B cell (primary cell): ENCODE measurements at regions not wholly inside any gene's neighbourhood (a gene's known extent, or its start where the extent isn't known, plus 50 kb on each side); places are given as distances from the start of the nearest gene placed in this dataset.
"Not testable (repeated sequence)": the region's sequence is repeated elsewhere in the genome, so short reads cannot be mapped to it uniquely, and the experiment has no call there.

Experiments
- ATAC-seq: fragments of 200-7000 bp; cut with Tn5 transposase; one replicate; pipeline ENCODE4 v1.10.0; 2021; ENCODE audit warnings: low read depth, mild to moderate bottlenecking, moderate number of reproducible peaks, moderate library complexity
- CTCF ChIA-PET: fragments of 350-600 bp; sonication (Branson Sonifier 250); formaldehyde crosslinking; loops from one replicate; lab custom pipeline; 2021; ENCODE audit warnings: antibody characterized with exemption, inconsistent platforms; lab: Charles Lee
- POLR2A ChIA-PET: fragments of 350-600 bp; sonication (Branson Sonifier 250); formaldehyde crosslinking; loops from one replicate; lab custom pipeline; 2021; ENCODE audit warnings: antibody characterized with exemption; lab: Charles Lee
- DNase-seq: peaks from one replicate; pipeline ENCODE4 v3.0.0; 2013
- H2AFZ ChIP-seq: 2 replicates; pipeline ENCODE4 v1.6.1; 2012; ENCODE audit warnings: mild to moderate bottlenecking, low read depth, low read length; ENCODE audit not compliant: insufficient read depth, poor library complexity, severe bottlenecking
- H3K27ac ChIP-seq, 2 donors: 1 replicate in 1 of 2; 2 replicates in 1 of 2; pipeline ENCODE4 v1.5.1; 2012 to 2013; ENCODE audit warnings: low read length in 2 of 2, mild to moderate bottlenecking in 2 of 2, moderate library complexity in 1 of 2
- H3K27me3 ChIP-seq, 4 experiments: fragments of 200-600 bp in 1 of 4; sonication (generic) in 1 of 4; replicated peaks in 1 of 4; 1 replicate in 2 of 4; 2 replicates in 2 of 4; pipeline versions ENCODE4 v1.6.1 to v1.7.0; 2013 to 2016; ENCODE audit warnings: low read length in 3 of 4, mild to moderate bottlenecking in 2 of 4, mixed read lengths in 1 of 4, moderate library complexity in 1 of 4; ENCODE audit not compliant: insufficient read depth in 4 of 4, control insufficient read depth in 3 of 4; ENCODE audit errors: control extremely low read depth in 1 of 4
- H3K36me3 ChIP-seq, 2 experiments: replicated peaks in 1 of 2; 1 replicate in 1 of 2; 2 replicates in 1 of 2; pipeline versions ENCODE4 v1.6.1 to v1.7.1; 2013; ENCODE audit warnings: low read length in 1 of 2; ENCODE audit not compliant: insufficient read depth in 2 of 2, control insufficient read depth in 1 of 2; ENCODE audit errors: control extremely low read depth in 1 of 2, extremely low read depth in 1 of 2
- H3K4me1 ChIP-seq, 2 donors: fragments of 200-600 bp in 1 of 2; sonication (generic) in 1 of 2; 1 replicate in 1 of 2; 2 replicates in 1 of 2; pipeline versions ENCODE4 v1.5.1 to v1.6.1; 2013 to 2017; ENCODE audit warnings: low read length in 2 of 2; ENCODE audit not compliant: control insufficient read depth in 2 of 2, insufficient read depth in 2 of 2
- H3K4me2 ChIP-seq: replicated peaks from 2 replicates; pipeline ENCODE3; 2012; ENCODE audit warnings: mild to moderate bottlenecking, low read depth, low read length; ENCODE audit not compliant: poor library complexity, severe bottlenecking
- H3K4me3 ChIP-seq, 5 experiments: fragments of 200-600 bp in 1 of 5; sonication (generic) in 1 of 5; 1 replicate in 3 of 5; 2 replicates in 2 of 5; pipeline versions ENCODE4 v1.5.1 to v1.7.0; 2011 to 2016; ENCODE audit warnings: low read length in 4 of 5, mild to moderate bottlenecking in 4 of 5, low read depth in 2 of 5, control low read depth in 1 of 5, moderate library complexity in 1 of 5; ENCODE audit not compliant: insufficient read depth in 1 of 5; ENCODE audit errors: control extremely low read depth in 1 of 5, extremely low read depth in 1 of 5
- H3K79me2 ChIP-seq: fragments of 200-600 bp; sonication (generic); one replicate; pipeline ENCODE4 v1.6.0; 2016; ENCODE audit warnings: low read length; ENCODE audit not compliant: control insufficient read depth, insufficient read depth
- H3K9ac ChIP-seq: fragments of 200-600 bp; sonication (generic); 2 replicates; pipeline ENCODE4 v1.6.1; 2017; ENCODE audit warnings: mild to moderate bottlenecking, low read length, moderate library complexity
- H3K9me3 ChIP-seq, 3 donors: one replicate each; pipeline versions ENCODE4 v1.6.1 to v1.7.1; 2013; ENCODE audit warnings: low read length in 2 of 3; ENCODE audit not compliant: control insufficient read depth in 2 of 3, insufficient read depth in 1 of 3; ENCODE audit errors: control extremely low read depth in 1 of 3
- H4K20me1 ChIP-seq: 2 replicates; pipeline ENCODE4 v1.6.0; 2012; ENCODE audit warnings: mild to moderate bottlenecking, low read length; ENCODE audit not compliant: insufficient read depth, control insufficient read depth, poor library complexity, severe bottlenecking
- H3K27ac Mint-ChIP-seq: one replicate; pipeline ENCODE4 v1.8.0; 2021; ENCODE audit warnings: mixed read lengths
- H3K27me3 Mint-ChIP-seq: one replicate; pipeline ENCODE4 v1.8.0; 2021; ENCODE audit warnings: mixed read lengths
- H3K4me1 Mint-ChIP-seq: one replicate; pipeline ENCODE4 v1.8.0; 2021; ENCODE audit warnings: mixed read lengths
- H3K4me3 Mint-ChIP-seq: one replicate; pipeline ENCODE4 v1.8.0; 2021; ENCODE audit warnings: mixed read lengths
- H3K9me3 Mint-ChIP-seq: one replicate; pipeline ENCODE4 v1.8.0; 2022; ENCODE audit warnings: mixed read lengths; ENCODE audit not compliant: insufficient read depth
- EZH2 ChIP-seq: IDR thresholded peaks from 2 replicates; pipeline ENCODE4 v1.6.1; 2012; ENCODE audit warnings: borderline replicate concordance, low read depth, mild to moderate bottlenecking, moderate library complexity, low read length; ENCODE audit not compliant: insufficient read depth, poor library complexity, severe bottlenecking
- WGBS: methylation state at CpG from one replicate; pipeline ENCODE4 v1.1.5; 2013; ENCODE audit warnings: missing lambda C conversion rate; ENCODE audit not compliant: insufficient coverage; 5-methylcytosine and 5-hydroxymethylcytosine counted together
- intact Hi-C: fragments of 100-400 bp; cut with micrococcal nuclease; formaldehyde crosslinking; loops from one replicate; pipeline ENCODE4 v1.10.0; 2022
- TF ChIP-seq, protein P1 (sequence below): fragments of 200-600 bp; IDR thresholded peaks from one replicate; pipeline ENCODE4 v1.8.0; 2022; ENCODE audit warnings: antibody characterized with exemption, mild to moderate bottlenecking

DNA sequence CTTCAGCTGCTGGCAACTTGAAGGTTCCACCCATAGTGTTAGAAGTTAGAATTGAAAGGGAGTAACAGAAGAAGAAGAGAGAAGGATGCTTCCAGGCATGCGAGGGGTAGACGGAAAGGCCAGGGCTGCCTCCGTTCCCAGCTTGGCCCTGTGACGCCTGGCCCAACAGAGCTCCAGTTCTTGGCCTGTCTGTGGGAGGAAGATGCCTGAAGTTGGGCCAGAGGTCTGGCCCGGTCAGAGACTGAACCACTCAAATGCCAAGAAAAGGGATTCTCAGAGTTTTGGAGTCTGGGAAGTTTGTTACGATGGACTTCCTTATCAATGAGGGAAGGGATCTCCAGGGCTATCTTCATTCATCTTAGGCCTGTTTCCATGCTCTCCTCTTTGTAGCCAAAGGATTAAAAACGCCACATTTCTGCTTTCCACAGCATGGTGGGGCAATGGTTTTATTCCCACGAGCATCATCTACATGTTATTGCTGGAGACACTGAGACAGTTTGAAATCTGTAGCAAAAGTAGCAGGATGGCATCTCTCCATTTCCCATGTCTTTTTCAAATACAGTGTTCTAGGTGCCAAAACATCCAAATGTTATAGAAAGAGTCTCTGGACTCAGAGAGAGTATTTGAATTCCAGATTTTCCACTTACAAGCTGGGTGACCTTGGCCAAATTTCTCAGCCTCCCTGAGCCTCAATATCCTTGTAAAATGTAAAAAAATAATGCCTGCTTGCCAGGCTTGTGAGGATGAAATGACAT lies 65.4 kb upstream of the ANKRD55 start:
- H4K20me1 ChIP-seq = no peaks in the 10 kb centered on the region
- 95% methylated on average over 6 of the region's 8 CpGs for WGBS
- H3K27ac ChIP-seq = no peak overlapping the region
- H3K4me3 ChIP-seq = no peak overlapping the region
- no peak overlapping the region for H3K4me2 ChIP-seq
- H3K9me3 ChIP-seq = peaks cover 0 to under 1% (median 0%) of the 10 kb centered on the region in 3 donors
- CTCF ChIA-PET = interaction anchor here (0.6 kb wide), 1 partner anchor 550 kb away, joined by 3 read pairs; no protein-coding TSS in a partner anchor
- H2AFZ ChIP-seq = no peak overlapping the region
- Mint-ChIP-seq H3K9me3 (no peaks in the 10 kb centered on the region), H3K4me3 (no peak overlapping the region), H3K27me3 (no peaks in the 10 kb centered on the region), H3K4me1 (no peaks in the 10 kb centered on the region), H3K27ac (no peak overlapping the region)
- no peaks in the 10 kb centered on the region for H3K4me1 ChIP-seq
- DNase-seq = no peak
- H3K79me2 ChIP-seq = no peaks in the 10 kb centered on the region
- no peak overlapping the region for H3K9ac ChIP-seq
- H3K36me3 ChIP-seq = no peaks in the 10 kb centered on the region
- POLR2A ChIA-PET = interaction anchor here (0.5 kb wide), 1 partner anchor 19 kb away, joined by 6 read pairs; no protein-coding TSS in a partner anchor
- ATAC-seq = no peak
- H3K27me3 ChIP-seq = no peaks in the 10 kb centered on the region
- intact Hi-C loops = no loop called here
- TF ChIP-seq EZH2 = no peak
- TF ChIP-seq, protein P1, sequence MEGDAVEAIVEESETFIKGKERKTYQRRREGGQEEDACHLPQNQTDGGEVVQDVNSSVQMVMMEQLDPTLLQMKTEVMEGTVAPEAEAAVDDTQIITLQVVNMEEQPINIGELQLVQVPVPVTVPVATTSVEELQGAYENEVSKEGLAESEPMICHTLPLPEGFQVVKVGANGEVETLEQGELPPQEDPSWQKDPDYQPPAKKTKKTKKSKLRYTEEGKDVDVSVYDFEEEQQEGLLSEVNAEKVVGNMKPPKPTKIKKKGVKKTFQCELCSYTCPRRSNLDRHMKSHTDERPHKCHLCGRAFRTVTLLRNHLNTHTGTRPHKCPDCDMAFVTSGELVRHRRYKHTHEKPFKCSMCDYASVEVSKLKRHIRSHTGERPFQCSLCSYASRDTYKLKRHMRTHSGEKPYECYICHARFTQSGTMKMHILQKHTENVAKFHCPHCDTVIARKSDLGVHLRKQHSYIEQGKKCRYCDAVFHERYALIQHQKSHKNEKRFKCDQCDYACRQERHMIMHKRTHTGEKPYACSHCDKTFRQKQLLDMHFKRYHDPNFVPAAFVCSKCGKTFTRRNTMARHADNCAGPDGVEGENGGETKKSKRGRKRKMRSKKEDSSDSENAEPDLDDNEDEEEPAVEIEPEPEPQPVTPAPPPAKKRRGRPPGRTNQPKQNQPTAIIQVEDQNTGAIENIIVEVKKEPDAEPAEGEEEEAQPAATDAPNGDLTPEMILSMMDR = no peak

DNA sequence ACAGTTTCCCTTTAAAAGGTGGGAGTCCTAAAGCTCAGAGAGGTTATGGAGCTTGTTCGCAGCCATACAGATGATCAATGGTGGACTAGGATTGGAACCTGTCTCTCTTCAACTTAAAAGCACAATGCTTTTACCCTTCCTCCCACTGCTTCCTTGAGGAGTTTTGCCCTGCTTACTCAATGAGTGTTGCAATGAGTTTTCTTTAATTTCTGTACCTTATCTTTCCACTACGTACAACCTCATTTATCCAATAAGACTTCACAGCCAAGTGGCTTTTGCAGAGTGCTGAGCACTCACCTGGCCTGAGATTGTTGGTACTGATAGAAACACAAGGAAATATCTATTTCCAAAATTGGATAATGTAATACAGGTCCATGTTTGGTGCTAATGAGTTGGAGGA lies 64.7 kb upstream of the ANKRD55 start:
- peaks cover 0 to 1% (median 0%) of the 10 kb centered on the region in 3 donors for H3K9me3 ChIP-seq
- intact Hi-C loops = no loop called here
- no CpG with 5 or more reads among the region's 2 CpGs for WGBS
- no peak overlapping the region for H3K4me3 Mint-ChIP-seq
- no peak overlapping the region for H3K27ac ChIP-seq
- no peak overlapping the region for H3K27ac Mint-ChIP-seq
- no peaks in the 10 kb centered on the region for H3K36me3 ChIP-seq
- H2AFZ ChIP-seq = no peak overlapping the region
- H3K4me1 Mint-ChIP-seq = no peaks in the 10 kb centered on the region
- ATAC-seq = no peak
- DNase-seq = no peak
- no peak overlapping the region for H3K9ac ChIP-seq
- no peak overlapping the region for H3K4me2 ChIP-seq
- H3K27me3 Mint-ChIP-seq = no peaks in the 10 kb centered on the region
- no peaks in the 10 kb centered on the region for H3K4me1 ChIP-seq
- H3K4me3 ChIP-seq = no peak overlapping the region
- H4K20me1 ChIP-seq = no peaks in the 10 kb centered on the region
- H3K9me3 Mint-ChIP-seq = no peaks in the 10 kb centered on the region
- no peaks in the 10 kb centered on the region for H3K27me3 ChIP-seq
- TF ChIP-seq, protein P1 = no peak
- TF ChIP-seq EZH2 = no peak
- CTCF ChIA-PET = interaction anchor here (0.6 kb wide), 1 partner anchor 551 kb away, joined by 3 read pairs; no protein-coding TSS in a partner anchor
- no peaks in the 10 kb centered on the region for H3K79me2 ChIP-seq
- POLR2A ChIA-PET = no interaction called here

DNA sequence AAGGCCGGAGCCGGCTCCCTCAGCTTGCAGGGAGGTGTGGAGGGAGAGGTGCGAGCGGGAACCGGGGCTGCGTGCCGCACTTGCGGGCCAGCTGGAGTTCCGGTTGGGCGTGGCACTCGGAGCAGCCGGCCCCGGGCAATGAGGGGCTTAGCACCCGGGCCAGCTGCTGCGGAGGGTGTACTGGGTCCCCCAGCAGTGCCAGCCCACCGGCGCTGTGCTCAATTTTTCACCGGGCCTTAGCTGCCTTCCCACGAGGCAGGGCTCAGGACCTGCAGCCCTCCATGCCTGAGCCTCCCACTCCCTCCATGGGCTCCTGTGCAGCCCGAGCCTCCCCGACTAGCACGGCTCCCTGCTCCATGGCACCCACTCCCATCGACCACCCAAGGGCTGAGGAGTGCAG lies 62.2 kb upstream of the ANKRD55 start:
- H3K36me3 ChIP-seq, H3K4me1 ChIP-seq, H3K9me3 Mint-ChIP-seq, intact Hi-C loops, H3K27ac ChIP-seq, ATAC-seq, H3K27me3 ChIP-seq, H3K4me1 Mint-ChIP-seq, H3K4me3 ChIP-seq, DNase-seq, H3K27ac Mint-ChIP-seq, H2AFZ ChIP-seq, H3K9ac ChIP-seq, H3K9me3 ChIP-seq, H3K79me2 ChIP-seq, H4K20me1 ChIP-seq, H3K4me2 ChIP-seq, H3K4me3 Mint-ChIP-seq, H3K27me3 Mint-ChIP-seq: not testable (repeated sequence)
- ChIA-PET POLR2A (interaction anchor here (1.1 kb wide), 1 partner anchor 9 kb away, joined by 3 read pairs; no protein-coding TSS in a partner anchor), CTCF (interaction anchor here (0.6 kb wide), 1 partner anchor 469 kb away, joined by 3 read pairs; no protein-coding TSS in a partner anchor)
- 100% methylated on average over 13 of the region's 23 CpGs for WGBS
